Breast epithelium (tissue), 3 donors: ENCODE measurements at regions not wholly inside any gene's neighbourhood (a gene's known extent, or its start where the extent isn't known, plus 50 kb on each side); places are given as distances from the start of the nearest gene placed in this dataset.

Experiments
- POLR2A ChIP-seq: fragments of 450-650 bp; IDR thresholded peaks from one replicate; pipeline ENCODE4 v1.6.1; 2016; ENCODE audit warnings: antibody characterized with exemption, mild to moderate bottlenecking, moderate library complexity
- TF ChIP-seq, protein P1 (sequence below), 3 donors: fragments of 450-650 bp; IDR thresholded peaks; one replicate each; pipeline ENCODE4 v1.5.1; 2016 to 2017; ENCODE audit warnings: antibody characterized with exemption in 3 of 3, mild to moderate bottlenecking in 3 of 3, moderate library complexity in 3 of 3

DNA sequence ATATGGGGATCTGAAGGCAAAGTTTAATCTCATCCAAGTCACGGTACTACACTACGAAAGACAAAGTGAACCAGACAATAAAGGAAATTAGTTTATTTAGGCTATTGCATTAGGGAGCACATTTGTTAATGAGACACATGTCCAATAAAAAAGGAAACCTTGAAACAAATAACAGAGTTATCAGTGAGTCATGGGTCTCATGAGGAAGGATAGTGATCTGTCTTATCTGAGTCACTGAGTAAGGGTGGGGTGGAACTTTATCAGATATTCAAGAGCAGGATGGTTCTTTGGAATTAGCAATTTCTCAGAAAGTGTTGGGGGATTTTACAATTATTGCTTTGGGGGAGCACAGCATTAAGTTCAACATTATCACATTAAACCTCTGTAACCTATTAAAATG is 188.9 kb upstream of the IL1RAPL1 start:
- TF ChIP-seq, protein P1, sequence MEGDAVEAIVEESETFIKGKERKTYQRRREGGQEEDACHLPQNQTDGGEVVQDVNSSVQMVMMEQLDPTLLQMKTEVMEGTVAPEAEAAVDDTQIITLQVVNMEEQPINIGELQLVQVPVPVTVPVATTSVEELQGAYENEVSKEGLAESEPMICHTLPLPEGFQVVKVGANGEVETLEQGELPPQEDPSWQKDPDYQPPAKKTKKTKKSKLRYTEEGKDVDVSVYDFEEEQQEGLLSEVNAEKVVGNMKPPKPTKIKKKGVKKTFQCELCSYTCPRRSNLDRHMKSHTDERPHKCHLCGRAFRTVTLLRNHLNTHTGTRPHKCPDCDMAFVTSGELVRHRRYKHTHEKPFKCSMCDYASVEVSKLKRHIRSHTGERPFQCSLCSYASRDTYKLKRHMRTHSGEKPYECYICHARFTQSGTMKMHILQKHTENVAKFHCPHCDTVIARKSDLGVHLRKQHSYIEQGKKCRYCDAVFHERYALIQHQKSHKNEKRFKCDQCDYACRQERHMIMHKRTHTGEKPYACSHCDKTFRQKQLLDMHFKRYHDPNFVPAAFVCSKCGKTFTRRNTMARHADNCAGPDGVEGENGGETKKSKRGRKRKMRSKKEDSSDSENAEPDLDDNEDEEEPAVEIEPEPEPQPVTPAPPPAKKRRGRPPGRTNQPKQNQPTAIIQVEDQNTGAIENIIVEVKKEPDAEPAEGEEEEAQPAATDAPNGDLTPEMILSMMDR (IDR thresholded peaks at IDR 0.05): no peak
- TF ChIP-seq POLR2A: no peak
